ACC112 (cell line): ENCODE measurements at regions not wholly inside any gene's neighbourhood (a gene's known extent, or its start where the extent isn't known, plus 50 kb on each side); places are given as distances from the start of the nearest gene placed in this dataset.

ENCODE experiments used
- H2AFZ ChIP-seq: fragments of 200-600 bp; sonication (generic); one replicate; pipeline ENCODE4 v1.6.0; 2017; ENCODE audit warnings: antibody characterized with exemption, low read length; ENCODE audit not compliant: unreplicated experiment
- H3K27ac ChIP-seq: fragments of 200-600 bp; sonication (generic); 2 replicates; pipeline ENCODE4 v1.5.1; 2014; ENCODE audit warnings: low read depth, mild to moderate bottlenecking, antibody characterized with exemption, low read length, moderate library complexity
- H3K27me3 ChIP-seq: fragments of 200-600 bp; sonication (generic); 2 replicates; pipeline ENCODE4 v1.6.1; 2014; ENCODE audit warnings: mild to moderate bottlenecking, antibody characterized with exemption, low read length, moderate library complexity, mixed read lengths; ENCODE audit not compliant: insufficient read depth
- H3K36me3 ChIP-seq: fragments of 200-600 bp; sonication (generic); 2 replicates; pipeline ENCODE4 v1.6.1; 2016; ENCODE audit warnings: mild to moderate bottlenecking, antibody characterized with exemption, low read length, moderate library complexity, mixed read lengths; ENCODE audit not compliant: insufficient read depth
- H3K4me1 ChIP-seq: fragments of 200-600 bp; sonication (generic); one replicate; pipeline ENCODE4 v1.6.1; 2016; ENCODE audit warnings: low read length, mixed read lengths; ENCODE audit not compliant: insufficient read depth, unreplicated experiment, control insufficient read depth
- H3K4me3 ChIP-seq: fragments of 200-600 bp; sonication (generic); 2 replicates; pipeline ENCODE4 v1.5.1; 2014; ENCODE audit warnings: mild to moderate bottlenecking, low read depth, low read length
- H3K79me2 ChIP-seq: fragments of 200-600 bp; sonication (generic); one replicate; pipeline ENCODE4 v1.6.0; 2016; ENCODE audit warnings: low read length; ENCODE audit not compliant: control insufficient read depth, unreplicated experiment, insufficient read depth

GRCh38 chr4:125432078-125432477 lies 117.3 kb downstream of the FAT4 start:
- no peaks in the 10 kb centered on the region for H3K27me3 ChIP-seq
- H3K36me3 ChIP-seq = peaks cover 13% of the 10 kb centered on the region
- no peaks in the 10 kb centered on the region for H3K79me2 ChIP-seq
- H3K4me1 ChIP-seq = peaks cover 26% of the 10 kb centered on the region
- H3K4me3 ChIP-seq = no peak overlapping the region
- H2AFZ ChIP-seq = no peak overlapping the region
- no peak overlapping the region for H3K27ac ChIP-seq

- H3K79me2 ChIP-seq = no peaks in the 10 kb centered on the region
- no peaks in the 10 kb centered on the region for H3K27me3 ChIP-seq
- no peak overlapping the region for H2AFZ ChIP-seq
These were observed 118.7 kb downstream of the FAT4 start for GRCh38 chr4:125433453-125433852.

GRCh38 chr4:125434136-125434535 lies 119.4 kb downstream of the FAT4 start:
- peaks cover 13% of the 10 kb centered on the region for H3K36me3 ChIP-seq
- no peaks in the 10 kb centered on the region for H3K27me3 ChIP-seq
- H3K79me2 ChIP-seq = no peaks in the 10 kb centered on the region
- H3K4me3 ChIP-seq = no peak overlapping the region
- H2AFZ ChIP-seq = no peak overlapping the region
- peak overlapping the region; percentile 70 for H3K27ac ChIP-seq
- peaks cover 26% of the 10 kb centered on the region for H3K4me1 ChIP-seq

More at GRCh38 chr4:125433453-125433852, 118.7 kb downstream of the FAT4 start:
- H3K4me3 ChIP-seq = peak overlapping the region; percentile 19; the same call in 1 of the 2 replicates
- peaks cover 26% of the 10 kb centered on the region for H3K4me1 ChIP-seq
- peak overlapping the region; percentile 70 for H3K27ac ChIP-seq
- H3K36me3 ChIP-seq = peaks cover 13% of the 10 kb centered on the region

GRCh38 chr4:125440814-125441213 lies 126.1 kb downstream of the FAT4 start:
- Histone ChIP-seq H3K36me3 (no peaks in the 10 kb centered on the region), H3K27ac (no peak overlapping the region)

GRCh38 chr4:125444166-125444565 lies 129.4 kb downstream of the FAT4 start:
- no peaks in the 10 kb centered on the region for H3K4me1 ChIP-seq
- no peak overlapping the region for H3K4me3 ChIP-seq
- no peak overlapping the region for H3K27ac ChIP-seq
- peaks cover 10% of the 10 kb centered on the region for H3K36me3 ChIP-seq
- H3K79me2 ChIP-seq = no peaks in the 10 kb centered on the region
- H3K27me3 ChIP-seq = no peaks in the 10 kb centered on the region
- H2AFZ ChIP-seq = no peak overlapping the region

More at GRCh38 chr4:125440814-125441213, 126.1 kb downstream of the FAT4 start:
- Histone ChIP-seq H2AFZ (no peak overlapping the region), H3K27me3 (no peaks in the 10 kb centered on the region), H3K79me2 (no peaks in the 10 kb centered on the region), H3K4me1 (no peaks in the 10 kb centered on the region), H3K4me3 (no peak overlapping the region)

GRCh38 chr4:125445525-125445924 lies 130.8 kb downstream of the FAT4 start:
- H3K4me1 ChIP-seq = no peaks in the 10 kb centered on the region
- H3K4me3 ChIP-seq = no peak overlapping the region
- no peaks in the 10 kb centered on the region for H3K27me3 ChIP-seq
- H3K79me2 ChIP-seq = no peaks in the 10 kb centered on the region
- no peak overlapping the region for H2AFZ ChIP-seq
- no peak overlapping the region for H3K27ac ChIP-seq
- H3K36me3 ChIP-seq = peaks cover 20% of the 10 kb centered on the region

GRCh38 chr4:125447551-125448290 lies 133.0 kb downstream of the FAT4 start:
- H2AFZ ChIP-seq = no peak overlapping the region
- H3K79me2 ChIP-seq = no peaks in the 10 kb centered on the region
- H3K4me1 ChIP-seq = no peaks in the 10 kb centered on the region
- H3K4me3 ChIP-seq = no peak overlapping the region
- H3K27me3 ChIP-seq = no peaks in the 10 kb centered on the region
- H3K27ac ChIP-seq = no peak overlapping the region
- peaks cover 20% of the 10 kb centered on the region for H3K36me3 ChIP-seq

GRCh38 chr4:125456075-125456474 lies 141.3 kb downstream of the FAT4 start:
- Histone ChIP-seq H3K79me2 (no peaks in the 10 kb centered on the region), H3K27ac (no peak overlapping the region), H3K4me1 (no peaks in the 10 kb centered on the region), H2AFZ (no peak overlapping the region), H3K4me3 (no peak overlapping the region), H3K36me3 (no peaks in the 10 kb centered on the region), H3K27me3 (no peaks in the 10 kb centered on the region)

GRCh38 chr4:125459531-125459930 lies 144.8 kb downstream of the FAT4 start:
- Histone ChIP-seq H2AFZ (no peak overlapping the region), H3K36me3 (no peaks in the 10 kb centered on the region), H3K27ac (no peak overlapping the region), H3K4me3 (no peak overlapping the region), H3K4me1 (no peaks in the 10 kb centered on the region), H3K79me2 (no peaks in the 10 kb centered on the region), H3K27me3 (no peaks in the 10 kb centered on the region)

GRCh38 chr4:125461676-125462363 lies 147.1 kb downstream of the FAT4 start:
- no peaks in the 10 kb centered on the region for H3K79me2 ChIP-seq
- no peak overlapping the region for H3K4me3 ChIP-seq
- no peak overlapping the region for H2AFZ ChIP-seq
- no peak overlapping the region for H3K27ac ChIP-seq
- H3K27me3 ChIP-seq = no peaks in the 10 kb centered on the region
- no peaks in the 10 kb centered on the region for H3K36me3 ChIP-seq
- H3K4me1 ChIP-seq = no peaks in the 10 kb centered on the region

GRCh38 chr4:125464146-125464545 lies 149.4 kb downstream of the FAT4 start:
- H3K36me3 ChIP-seq = peaks cover 8% of the 10 kb centered on the region; the same call in 1 of the 2 replicates
- H3K27ac ChIP-seq = no peak overlapping the region
- H3K79me2 ChIP-seq = no peaks in the 10 kb centered on the region
- no peak overlapping the region for H3K4me3 ChIP-seq
- H2AFZ ChIP-seq = no peak overlapping the region
- no peaks in the 10 kb centered on the region for H3K4me1 ChIP-seq
- no peaks in the 10 kb centered on the region for H3K27me3 ChIP-seq
